Epithelial cell of esophagus (primary cell): ENCODE measurements at regions not wholly inside any gene's neighbourhood (a gene's known extent, or its start where the extent isn't known, plus 50 kb on each side); places are given as distances from the start of the nearest gene placed in this dataset.

Experiments used
- DNase-seq: peaks from one replicate; pipeline ENCODE4 v3.0.0; 2010; ENCODE audit warnings: low read depth
- H3K4me3 ChIP-seq: 2 replicates; pipeline ENCODE4 v1.5.1; 2011; ENCODE audit warnings: mild to moderate bottlenecking, low read length, control low read depth
- TF ChIP-seq, protein P1 (sequence below): IDR thresholded peaks from 2 replicates; pipeline ENCODE4 v1.5.1; 2011; ENCODE audit warnings: low read depth, mild to moderate bottlenecking, low read length, control low read depth, inconsistent platforms; ENCODE audit not compliant: insufficient read depth; ENCODE audit errors: missing control alignments

DNA sequence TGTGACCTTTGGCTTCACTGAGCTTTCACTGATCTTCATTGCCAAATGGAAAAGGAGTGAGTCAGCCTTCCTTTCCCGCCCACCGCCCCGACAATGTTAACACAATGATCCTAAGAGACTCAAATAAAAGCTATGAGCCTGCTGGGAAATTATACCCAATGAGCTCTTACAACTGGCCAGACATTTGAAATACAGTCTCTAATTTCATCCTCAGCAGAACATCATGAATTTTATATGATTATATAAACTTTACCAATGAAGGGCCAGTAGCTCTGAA, 252.5 kb downstream of the SIPA1L2 start:
- TF ChIP-seq, protein P1, sequence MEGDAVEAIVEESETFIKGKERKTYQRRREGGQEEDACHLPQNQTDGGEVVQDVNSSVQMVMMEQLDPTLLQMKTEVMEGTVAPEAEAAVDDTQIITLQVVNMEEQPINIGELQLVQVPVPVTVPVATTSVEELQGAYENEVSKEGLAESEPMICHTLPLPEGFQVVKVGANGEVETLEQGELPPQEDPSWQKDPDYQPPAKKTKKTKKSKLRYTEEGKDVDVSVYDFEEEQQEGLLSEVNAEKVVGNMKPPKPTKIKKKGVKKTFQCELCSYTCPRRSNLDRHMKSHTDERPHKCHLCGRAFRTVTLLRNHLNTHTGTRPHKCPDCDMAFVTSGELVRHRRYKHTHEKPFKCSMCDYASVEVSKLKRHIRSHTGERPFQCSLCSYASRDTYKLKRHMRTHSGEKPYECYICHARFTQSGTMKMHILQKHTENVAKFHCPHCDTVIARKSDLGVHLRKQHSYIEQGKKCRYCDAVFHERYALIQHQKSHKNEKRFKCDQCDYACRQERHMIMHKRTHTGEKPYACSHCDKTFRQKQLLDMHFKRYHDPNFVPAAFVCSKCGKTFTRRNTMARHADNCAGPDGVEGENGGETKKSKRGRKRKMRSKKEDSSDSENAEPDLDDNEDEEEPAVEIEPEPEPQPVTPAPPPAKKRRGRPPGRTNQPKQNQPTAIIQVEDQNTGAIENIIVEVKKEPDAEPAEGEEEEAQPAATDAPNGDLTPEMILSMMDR: no peak
- no peak overlapping the region for H3K4me3 ChIP-seq
- DNase-seq: peak; percentile 40

DNA sequence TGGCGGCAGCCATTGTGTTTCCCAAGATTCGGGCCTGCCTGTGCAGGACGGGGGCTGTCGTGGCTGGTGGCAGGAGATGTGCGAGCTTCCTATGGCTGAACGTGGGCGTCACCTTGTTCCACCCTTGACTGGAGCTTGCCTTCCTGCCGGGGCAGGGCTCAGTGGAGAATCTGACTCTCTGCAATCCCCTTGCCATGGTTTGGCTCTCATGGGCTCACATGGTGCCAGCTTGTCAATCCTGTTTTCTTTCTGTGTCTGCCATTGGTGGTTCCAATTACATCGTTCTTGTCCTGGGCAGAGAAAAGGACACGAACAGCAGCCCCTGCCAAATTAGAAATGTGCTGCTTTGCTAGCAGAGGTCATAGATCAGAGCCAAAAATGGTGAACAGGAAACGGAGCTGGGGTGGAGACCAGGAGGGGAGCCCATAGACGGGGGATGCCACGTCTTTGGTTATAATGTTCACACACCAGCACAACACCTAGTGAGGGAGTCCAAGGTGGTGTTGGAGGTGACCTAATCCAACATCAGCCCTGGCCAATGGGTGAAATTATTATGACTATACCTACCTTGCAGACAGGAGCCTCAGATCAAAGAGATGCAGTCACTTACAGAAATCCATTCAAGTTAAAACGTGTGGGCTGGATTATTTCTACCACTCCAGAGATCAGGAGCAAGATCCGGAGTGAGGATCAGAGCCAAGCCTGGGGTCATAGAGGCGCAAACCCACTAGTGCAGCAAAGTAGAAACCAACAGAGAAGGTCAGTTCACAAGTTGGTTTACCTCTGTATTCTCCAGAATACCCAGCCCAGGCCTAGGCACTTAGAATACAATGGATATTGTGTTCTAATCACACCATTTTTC, 253.1 kb downstream of the SIPA1L2 start:
- peak; percentile 28 for DNase-seq
- H3K4me3 ChIP-seq: no peak overlapping the region
- TF ChIP-seq, protein P1: no peak

DNA sequence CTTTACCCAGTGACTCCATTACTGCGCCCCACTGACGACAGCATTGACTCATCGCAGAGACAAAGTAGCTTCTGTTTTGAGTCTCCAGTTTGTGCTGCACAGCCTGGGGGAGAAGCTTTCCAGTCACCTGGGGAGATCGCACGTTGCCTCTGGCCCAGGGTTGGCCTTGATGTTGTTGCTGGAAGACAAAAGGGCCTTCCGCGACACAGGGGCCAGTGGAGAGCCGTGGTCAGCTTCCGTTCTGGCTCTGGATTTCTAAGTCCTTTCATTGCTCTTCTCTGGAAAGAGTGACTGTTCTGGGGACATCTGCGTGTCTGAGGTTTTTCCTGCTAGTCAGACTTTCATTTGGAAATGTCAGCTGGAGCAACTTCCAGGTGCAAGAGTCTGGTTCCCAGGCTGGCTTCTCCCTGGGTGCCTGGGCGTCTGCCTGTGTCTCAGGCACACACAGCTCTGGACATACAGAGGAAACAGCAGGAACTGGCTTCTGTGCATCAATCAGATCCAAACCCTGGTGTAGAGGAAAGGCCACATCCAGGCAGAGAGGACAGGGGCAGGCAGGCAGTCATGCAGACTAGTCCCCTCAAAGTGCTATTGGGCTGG, 257.0 kb downstream of the SIPA1L2 start:
- no peak overlapping the region for H3K4me3 ChIP-seq
- TF ChIP-seq, protein P1: no peak
- no peak for DNase-seq

DNA sequence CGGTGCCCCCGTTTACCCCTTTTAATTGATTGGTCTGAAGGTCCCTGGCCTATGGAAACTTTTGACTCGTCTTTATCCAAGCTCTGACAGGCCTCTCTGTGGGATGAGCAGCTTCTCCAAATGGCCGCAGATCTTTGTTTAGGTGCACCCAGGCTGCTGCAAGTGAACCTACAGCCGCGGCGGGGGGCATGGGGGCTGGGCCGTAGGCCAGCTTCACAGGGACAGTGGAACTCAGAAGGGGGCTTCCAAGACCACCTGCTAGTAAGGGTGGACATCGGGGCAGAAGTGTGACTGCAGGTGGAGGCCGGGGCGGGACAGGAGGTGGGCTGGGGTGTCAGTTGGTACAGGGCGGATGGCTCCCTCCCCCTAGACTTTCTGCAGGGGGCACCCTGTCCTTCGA, 257.5 kb downstream of the SIPA1L2 start:
- no peak overlapping the region for H3K4me3 ChIP-seq
- DNase-seq: no peak
- TF ChIP-seq, protein P1: no peak

DNA sequence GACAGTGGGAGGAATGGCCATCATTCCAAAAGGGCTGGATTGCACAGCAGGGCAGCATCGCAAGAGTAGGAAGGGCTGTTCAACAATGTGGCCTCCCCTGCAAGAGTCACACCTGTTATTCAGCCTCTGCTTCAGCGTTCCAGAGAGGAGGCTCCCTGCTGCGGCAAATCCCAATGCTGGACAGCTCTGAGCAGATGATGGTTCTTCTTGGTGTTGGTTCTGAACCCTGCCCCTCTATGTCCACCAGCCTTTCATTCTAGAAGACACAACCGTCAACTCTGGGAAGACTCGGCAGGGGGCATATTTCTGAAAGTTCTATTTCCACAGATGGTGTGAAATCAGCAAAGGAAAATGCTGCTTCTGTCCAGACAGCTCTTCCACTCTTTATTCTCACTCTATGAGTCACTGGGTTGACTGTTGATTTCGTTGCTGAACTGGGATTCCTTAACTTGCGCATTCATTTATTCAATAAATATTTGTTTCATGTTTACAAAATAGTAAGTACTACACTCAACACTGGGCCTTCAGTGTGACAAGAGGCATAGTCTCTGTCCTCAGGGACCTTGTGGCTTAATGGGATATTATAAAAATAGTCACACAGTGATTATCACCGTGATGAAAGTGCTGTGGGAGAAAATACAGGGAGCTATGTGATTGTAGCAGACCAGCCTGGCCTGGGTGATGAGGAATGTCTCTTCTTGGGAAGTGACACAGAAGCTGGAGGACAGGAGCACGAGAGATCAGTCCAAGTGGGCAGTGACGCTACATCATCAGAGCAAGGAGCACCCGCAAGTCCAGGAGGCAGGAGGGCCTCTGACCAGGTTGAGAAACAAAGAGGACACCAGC, 260.3 kb downstream of the SIPA1L2 start:
- TF ChIP-seq, protein P1: no peak
- no peak for DNase-seq
- H3K4me3 ChIP-seq: no peak overlapping the region

DNA sequence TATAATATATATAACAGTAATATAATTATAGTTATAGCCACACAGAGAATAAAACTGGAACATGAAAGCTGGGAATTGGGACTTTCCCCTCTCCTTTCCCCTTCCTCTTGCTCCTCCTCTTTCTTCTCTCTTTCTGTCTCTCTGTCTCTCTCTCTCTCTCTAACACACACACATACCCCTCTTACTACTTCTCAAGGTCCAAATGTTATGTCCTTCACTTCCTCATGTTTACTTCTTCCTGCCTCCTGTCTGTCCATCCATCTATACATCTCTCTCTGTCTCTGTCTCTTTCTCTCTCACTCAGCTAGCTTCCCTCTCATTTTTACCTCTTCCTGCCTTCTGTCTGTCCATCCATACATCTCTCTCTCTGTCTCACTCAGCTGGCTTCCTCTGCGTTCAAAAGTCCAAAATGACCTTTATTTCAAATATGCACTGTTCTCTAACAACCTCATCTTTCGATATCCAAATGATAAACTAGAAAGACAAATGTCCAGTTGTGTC, 261.1 kb downstream of the SIPA1L2 start:
- TF ChIP-seq, protein P1: no peak
- no peak overlapping the region for H3K4me3 ChIP-seq
- no peak for DNase-seq
